Heart right ventricle (tissue), 16 donors: ENCODE measurements at regions not wholly inside any gene's neighbourhood (a gene's known extent, or its start where the extent isn't known, plus 50 kb on each side); places are given as distances from the start of the nearest gene placed in this dataset.
A peak's percentile ranks its signal among the peaks of the same experiment; 100 is the strongest.

Source experiments
- ATAC-seq, 8 donors: fragments of 200-7000 bp; cut with Tn5 transposase; one replicate each; pipeline ENCODE4 v1.9.1; 2020; ENCODE audit warnings: mild to moderate bottlenecking in 8 of 8, moderate library complexity in 8 of 8, moderate number of reproducible peaks in 1 of 8
- DNase-seq, 2 donors: peaks; one replicate each; pipeline ENCODE4 v3.0.0-alpha.2; 2020
- H3K27ac ChIP-seq, 10 donors: fragments of 200-600 bp; sonication (generic) in 2 of 10; one replicate each; pipeline versions ENCODE4 v1.5.0 to v1.8.0; 2020 to 2022; ENCODE audit warnings: mild to moderate bottlenecking in 3 of 10
- H3K27me3 ChIP-seq, 7 donors: fragments of 200-600 bp; one replicate each; pipeline ENCODE4 v1.8.0; 2021 to 2022; ENCODE audit warnings: mild to moderate bottlenecking in 2 of 7
- H3K36me3 ChIP-seq, 9 donors: fragments of 200-600 bp; sonication (generic) in 1 of 9; one replicate each; pipeline versions ENCODE4 v1.5.0 to v1.8.0; 2020 to 2022; ENCODE audit warnings: mild to moderate bottlenecking in 2 of 9
- H3K4me1 ChIP-seq, 9 donors: fragments of 200-600 bp; sonication (generic) in 1 of 9; one replicate each; pipeline versions ENCODE4 v1.5.0 to v1.8.0; 2020 to 2022; ENCODE audit warnings: mild to moderate bottlenecking in 4 of 9
- H3K4me3 ChIP-seq, 10 donors: fragments of 200-600 bp; sonication (generic) in 2 of 10; one replicate each; pipeline versions ENCODE4 v1.5.0 to v1.8.0; 2020 to 2022; ENCODE audit warnings: mild to moderate bottlenecking in 7 of 10, moderate library complexity in 2 of 10
- H3K9me3 ChIP-seq, 11 donors: fragments of 200-600 bp in 10 of 11; sonication (generic) in 2 of 11; one replicate each; pipeline versions ENCODE4 v1.5.0 to v1.8.0; 2013 to 2022; ENCODE audit warnings: mild to moderate bottlenecking in 2 of 11, control low read depth in 1 of 11, moderate library complexity in 1 of 11
- WGBS, 2 donors: extraction: QIAGEN DNeasy Blood & Tissue Kit; methylation state at CpG; one replicate each; pipeline ENCODE4 v1.1.7; 2013; ENCODE audit warnings: inconsistent platforms in 1 of 2; 5-methylcytosine and 5-hydroxymethylcytosine counted together
- intact Hi-C, 10 donors: fragments of 100-400 bp; cut with DNase I; formaldehyde crosslinking; loops; one replicate each; pipeline versions ENCODE4 v1.11.1 to v1.14.2; 2022
- TF ChIP-seq, protein P1 (sequence below), 9 donors: fragments of 200-600 bp; sonication (generic) in 2 of 9; IDR thresholded peaks; one replicate each; pipeline versions ENCODE4 v1.5.0 to v1.8.0; 2021 to 2022; ENCODE audit warnings: antibody characterized with exemption in 9 of 9, mild to moderate bottlenecking in 5 of 9, moderate library complexity in 1 of 9
- donor health status: Arrhythmogenic right ventricular cardiomyopathy.
- donor health status: ischemic (EF 13 %, LVEDD 7.1; RV severe dilation, severe dysfunction).
- donor health status: healthy with polysubstance abuse.
- donor health status: DM: no; HTN: yes; CAD: no.
- donor health status: DM: no; HTN: no; CAD: no.
- donor health status: ischemic (EF 25% LVEDD 6.9; RV normal size, moderate dysfunction).
- donor health status: ischemic (EF 25% LVEDD 5.7; RV mildly dilated, moderate dysfunction).
- donor health status: healthy.
- donor health status: DM: yes; HTN: yes; CAD: no.
- donor health status: Ischemic cardiomyopathy.
- donor health status: ischemic (EF 35%, LVEDD 5.7; RV mildly dilated, moderate dysfunction).
- donor health status: nonischemic (EF 11% LVEDD 7.7; RV severe dilation, severe dysfunction).
- donor health status: DM: yes; HTN: yes; CAD: no.
- donor health status: PGD.
- donor health status: ischemic (EF 29% LVEDD 5.4; RV normal size, mild dysfunction).
- donor health status: nonischemic (EF 23%, LVEDD 6.1; RV moderate dilation, normal function).

- intact Hi-C loops, result loop anchor here in 1 of 10 donors (5.0 kb wide), 1 partner anchor 52 kb away; no protein-coding TSS in a partner anchor
- no peaks in the 10 kb centered on the region for H3K27me3 ChIP-seq
- H3K36me3 ChIP-seq, result no peaks in the 10 kb centered on the region
- DNase-seq, result no peak
- no peak overlapping the region for H3K4me3 ChIP-seq
- peaks cover under 1 to 28% (median 4%) of the 10 kb centered on the region in 9 donors for H3K4me1 ChIP-seq
- 70 to 78% methylated on average over 8 of the region's 8 CpGs for WGBS, 2 donors
- H3K27ac ChIP-seq, result no peak overlapping the region
- H3K9me3 ChIP-seq, result no peaks in the 10 kb centered on the region
- peak in 4 of 8 donors; percentile 25 to 47 (median 40) for ATAC-seq
- TF ChIP-seq, protein P1, sequence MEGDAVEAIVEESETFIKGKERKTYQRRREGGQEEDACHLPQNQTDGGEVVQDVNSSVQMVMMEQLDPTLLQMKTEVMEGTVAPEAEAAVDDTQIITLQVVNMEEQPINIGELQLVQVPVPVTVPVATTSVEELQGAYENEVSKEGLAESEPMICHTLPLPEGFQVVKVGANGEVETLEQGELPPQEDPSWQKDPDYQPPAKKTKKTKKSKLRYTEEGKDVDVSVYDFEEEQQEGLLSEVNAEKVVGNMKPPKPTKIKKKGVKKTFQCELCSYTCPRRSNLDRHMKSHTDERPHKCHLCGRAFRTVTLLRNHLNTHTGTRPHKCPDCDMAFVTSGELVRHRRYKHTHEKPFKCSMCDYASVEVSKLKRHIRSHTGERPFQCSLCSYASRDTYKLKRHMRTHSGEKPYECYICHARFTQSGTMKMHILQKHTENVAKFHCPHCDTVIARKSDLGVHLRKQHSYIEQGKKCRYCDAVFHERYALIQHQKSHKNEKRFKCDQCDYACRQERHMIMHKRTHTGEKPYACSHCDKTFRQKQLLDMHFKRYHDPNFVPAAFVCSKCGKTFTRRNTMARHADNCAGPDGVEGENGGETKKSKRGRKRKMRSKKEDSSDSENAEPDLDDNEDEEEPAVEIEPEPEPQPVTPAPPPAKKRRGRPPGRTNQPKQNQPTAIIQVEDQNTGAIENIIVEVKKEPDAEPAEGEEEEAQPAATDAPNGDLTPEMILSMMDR (IDR thresholded peaks at IDR 0.05), result no peak
Observed at GRCh38 chr18:22318745-22319407, 98.8 kb downstream of the CTAGE1 start.

DNA sequence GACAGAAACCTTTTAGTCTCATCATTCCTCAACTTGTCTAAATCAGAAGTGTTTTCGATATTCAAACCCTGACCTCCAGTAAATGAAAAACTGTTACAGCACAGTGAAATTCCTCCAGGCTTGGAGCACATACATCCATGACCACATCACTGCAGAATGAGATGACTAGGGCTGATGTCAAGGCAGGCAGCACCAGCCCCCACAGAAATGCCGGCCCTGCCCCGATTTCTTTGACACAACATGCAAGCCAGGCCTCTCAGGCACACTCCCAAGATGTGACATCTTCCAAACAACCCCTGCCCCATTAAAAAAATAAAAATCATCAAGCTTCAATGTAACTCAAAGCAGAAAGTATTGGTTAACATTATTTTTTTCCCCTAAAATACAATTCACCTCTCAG, 103.3 kb downstream of the CTAGE1 start:
- peak overlapping the region in 1 of 10 donors; percentile 60 for H3K27ac ChIP-seq
- WGBS, 2 donors, result 76 to 79% methylated on average over 3 of the region's 3 CpGs
- H3K27me3 ChIP-seq, result no peaks in the 10 kb centered on the region
- TF ChIP-seq, protein P1 (IDR thresholded peaks at IDR 0.05), result no peak
- ATAC-seq, result peak in 4 of 8 donors; percentile 39 to 81 (median 48)
- DNase-seq, result no peak
- H3K4me1 ChIP-seq, result peaks cover 0 to 8% (median 0%) of the 10 kb centered on the region in 9 donors
- intact Hi-C loops, result no loop called here
- H3K36me3 ChIP-seq, result no peaks in the 10 kb centered on the region
- H3K4me3 ChIP-seq, result no peak overlapping the region
- H3K9me3 ChIP-seq, result no peaks in the 10 kb centered on the region

- TF ChIP-seq, protein P1 (IDR thresholded peaks at IDR 0.05), result no peak
- H3K27me3 ChIP-seq, result no peaks in the 10 kb centered on the region
- peaks cover 0 to 7% (median 0%) of the 10 kb centered on the region in 9 donors for H3K4me1 ChIP-seq
- ATAC-seq, result peak in 1 of 8 donors; percentile 35
- DNase-seq, result no peak
- no peaks in the 10 kb centered on the region for H3K36me3 ChIP-seq
- intact Hi-C loops, result no loop called here
- no peaks in the 10 kb centered on the region for H3K9me3 ChIP-seq
- WGBS, 2 donors, result 60 to 76% methylated on average over 6 of the region's 6 CpGs
- H3K27ac ChIP-seq, result peak overlapping the region in 1 of 10 donors; percentile 19
- no peak overlapping the region for H3K4me3 ChIP-seq
Observed at GRCh38 chr18:22314001-22314400, 103.7 kb downstream of the CTAGE1 start.

DNA sequence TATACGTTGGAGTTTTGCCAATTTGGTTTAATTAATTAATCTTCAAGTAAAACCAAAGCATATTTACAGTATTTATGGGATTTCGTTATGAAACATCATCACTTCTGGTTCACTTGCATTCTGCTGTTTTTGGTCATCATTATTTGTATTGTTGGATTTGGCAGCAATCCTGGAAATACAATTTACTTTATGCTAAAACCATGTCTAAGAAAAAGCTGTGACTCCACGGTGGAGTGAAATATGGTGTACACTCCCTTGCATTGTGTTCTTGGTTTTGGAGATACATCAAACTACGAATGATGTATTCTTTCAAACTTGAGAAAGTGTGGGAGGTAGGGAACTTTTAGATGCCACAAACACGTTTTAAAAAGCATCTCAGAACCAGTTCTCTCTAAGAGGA, 106.4 kb downstream of the CTAGE1 start:
- intact Hi-C loops, result no loop called here
- Histone ChIP-seq H3K36me3 (no peaks in the 10 kb centered on the region), H3K27ac (no peak overlapping the region), H3K27me3 (no peaks in the 10 kb centered on the region), H3K4me3 (no peak overlapping the region), H3K4me1 (peaks cover 0 to 3% (median 0%) of the 10 kb centered on the region in 9 donors), H3K9me3 (no peaks in the 10 kb centered on the region)
- no peak for ATAC-seq
- DNase-seq, result no peak
- WGBS, 2 donors, result 60 to 71% methylated on average over 5 of the region's 5 CpGs
- TF ChIP-seq, protein P1 (IDR thresholded peaks at IDR 0.05), result no peak
